AG09309 (cell line): ENCODE measurements at regions not wholly inside any gene's neighbourhood (a gene's known extent, or its start where the extent isn't known, plus 50 kb on each side); places are given as distances from the start of the nearest gene placed in this dataset.

Experiments
- DNase-seq: peaks from one replicate; pipeline ENCODE4 v3.0.0-alpha.2; 2010; ENCODE audit warnings: low read depth
- H3K4me3 ChIP-seq: 2 replicates; pipeline ENCODE4 v1.5.1; 2011; ENCODE audit warnings: mild to moderate bottlenecking, low read depth, low read length, moderate library complexity; ENCODE audit not compliant: control insufficient read depth
- TF ChIP-seq, protein P1 (sequence below): IDR thresholded peaks from 2 replicates; pipeline ENCODE4 v1.5.1; 2011; ENCODE audit warnings: mild to moderate bottlenecking, low read depth, low read length, inconsistent platforms; ENCODE audit not compliant: insufficient read depth, control insufficient read depth; ENCODE audit errors: missing control alignments

DNA sequence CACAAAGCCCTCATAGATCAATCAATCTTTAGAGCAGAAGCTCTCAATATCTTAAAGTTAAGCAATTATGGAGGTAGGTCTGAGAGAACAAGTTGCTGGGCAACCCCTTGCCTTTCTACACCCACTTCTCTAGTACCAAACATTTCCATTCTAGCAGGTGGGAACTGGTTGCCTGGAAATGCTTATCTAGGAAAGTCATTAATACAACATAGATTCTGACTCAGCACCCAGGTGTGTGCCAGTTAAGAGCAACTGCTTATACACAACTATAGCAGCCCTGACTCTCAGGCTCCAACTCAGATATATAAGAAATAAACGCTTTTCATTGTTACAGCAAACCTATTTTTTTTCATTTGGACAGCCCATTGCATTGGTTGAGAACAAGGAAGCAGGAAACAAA lies 237.7 kb downstream of the IRS1 start:
- no peak for DNase-seq
- no peak overlapping the region for H3K4me3 ChIP-seq
- TF ChIP-seq, protein P1, sequence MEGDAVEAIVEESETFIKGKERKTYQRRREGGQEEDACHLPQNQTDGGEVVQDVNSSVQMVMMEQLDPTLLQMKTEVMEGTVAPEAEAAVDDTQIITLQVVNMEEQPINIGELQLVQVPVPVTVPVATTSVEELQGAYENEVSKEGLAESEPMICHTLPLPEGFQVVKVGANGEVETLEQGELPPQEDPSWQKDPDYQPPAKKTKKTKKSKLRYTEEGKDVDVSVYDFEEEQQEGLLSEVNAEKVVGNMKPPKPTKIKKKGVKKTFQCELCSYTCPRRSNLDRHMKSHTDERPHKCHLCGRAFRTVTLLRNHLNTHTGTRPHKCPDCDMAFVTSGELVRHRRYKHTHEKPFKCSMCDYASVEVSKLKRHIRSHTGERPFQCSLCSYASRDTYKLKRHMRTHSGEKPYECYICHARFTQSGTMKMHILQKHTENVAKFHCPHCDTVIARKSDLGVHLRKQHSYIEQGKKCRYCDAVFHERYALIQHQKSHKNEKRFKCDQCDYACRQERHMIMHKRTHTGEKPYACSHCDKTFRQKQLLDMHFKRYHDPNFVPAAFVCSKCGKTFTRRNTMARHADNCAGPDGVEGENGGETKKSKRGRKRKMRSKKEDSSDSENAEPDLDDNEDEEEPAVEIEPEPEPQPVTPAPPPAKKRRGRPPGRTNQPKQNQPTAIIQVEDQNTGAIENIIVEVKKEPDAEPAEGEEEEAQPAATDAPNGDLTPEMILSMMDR: no peak

DNA sequence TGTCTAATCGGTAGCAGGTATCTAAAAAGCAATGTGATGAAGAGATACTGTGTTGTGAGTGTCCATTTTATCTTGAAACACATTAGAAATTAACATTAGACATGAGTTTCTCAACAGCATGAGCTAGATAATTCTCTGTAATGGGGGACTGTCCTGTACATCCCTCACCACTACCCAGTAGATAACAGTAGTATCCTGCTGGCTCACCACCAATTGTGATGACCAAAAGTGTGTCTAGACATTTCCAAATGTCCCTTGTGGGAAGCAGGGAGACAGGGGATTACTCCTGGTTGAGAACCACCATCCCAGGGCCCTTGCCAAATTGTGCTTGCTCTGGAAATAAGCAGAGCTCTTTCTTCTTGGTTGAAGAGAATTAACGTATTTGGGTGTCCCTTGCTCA lies 239.3 kb downstream of the IRS1 start:
- no peak overlapping the region for H3K4me3 ChIP-seq
- no peak for DNase-seq
- TF ChIP-seq, protein P1: no peak

DNA sequence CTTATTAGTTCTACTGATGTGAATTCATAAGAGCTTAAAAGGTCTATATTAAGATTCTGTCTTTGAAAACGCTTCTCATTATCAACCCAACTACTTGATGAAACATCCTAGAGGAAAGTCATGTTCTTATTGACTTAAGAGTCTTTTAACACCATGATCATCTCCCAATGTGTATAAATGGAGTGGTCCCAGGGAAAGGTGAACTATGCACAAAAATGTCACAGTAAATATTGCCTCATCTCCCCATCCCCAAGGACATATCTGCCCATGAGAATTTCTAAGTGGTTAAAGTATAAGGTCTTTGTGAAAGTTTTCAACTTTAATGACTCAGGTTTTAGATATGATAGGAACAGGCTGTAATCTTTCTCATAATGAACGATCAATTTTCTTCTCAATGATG lies 240.1 kb downstream of the IRS1 start:
- TF ChIP-seq, protein P1: no peak
- no peak overlapping the region for H3K4me3 ChIP-seq
- DNase-seq: no peak

DNA sequence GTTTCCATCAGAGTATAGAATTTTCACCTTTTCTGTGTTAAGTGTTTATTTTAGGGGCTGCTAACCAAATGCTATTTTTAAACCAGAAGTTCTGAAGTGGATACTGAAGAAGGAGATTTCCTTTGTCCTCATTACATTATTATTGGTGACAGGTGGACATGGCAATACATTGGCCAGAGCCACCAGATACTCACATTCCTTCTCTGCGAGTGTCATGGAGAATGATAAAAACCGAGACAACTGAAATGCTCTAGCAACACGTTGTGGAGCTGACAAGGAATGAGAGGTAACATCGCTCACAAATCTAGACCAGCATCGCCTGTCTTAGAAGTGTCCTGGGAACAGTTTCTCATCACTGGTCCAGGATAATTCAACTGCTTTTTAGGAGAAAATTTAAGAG lies 241.2 kb downstream of the IRS1 start:
- H3K4me3 ChIP-seq: no peak overlapping the region
- TF ChIP-seq, protein P1: no peak
- DNase-seq: no peak

DNA sequence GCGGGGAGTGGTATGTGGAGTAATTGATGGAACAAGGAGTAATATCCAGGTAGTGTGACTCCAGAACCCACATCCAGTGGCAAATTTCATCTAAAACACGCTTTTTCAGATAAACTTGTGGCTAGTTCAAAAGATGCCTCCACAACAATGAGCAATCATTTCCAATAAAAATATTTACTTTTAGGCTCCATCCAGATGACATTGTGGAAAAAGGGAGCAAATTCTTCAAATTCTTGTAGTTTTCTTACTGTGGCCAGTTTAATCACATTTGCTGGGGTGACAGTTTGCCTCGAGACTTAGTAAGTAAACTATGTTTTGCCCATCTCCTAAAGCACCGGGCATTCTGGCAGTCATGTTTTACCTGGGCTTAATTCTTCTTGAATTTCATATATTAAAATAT lies 243.6 kb downstream of the IRS1 start:
- no peak for DNase-seq
- TF ChIP-seq, protein P1: no peak

DNA sequence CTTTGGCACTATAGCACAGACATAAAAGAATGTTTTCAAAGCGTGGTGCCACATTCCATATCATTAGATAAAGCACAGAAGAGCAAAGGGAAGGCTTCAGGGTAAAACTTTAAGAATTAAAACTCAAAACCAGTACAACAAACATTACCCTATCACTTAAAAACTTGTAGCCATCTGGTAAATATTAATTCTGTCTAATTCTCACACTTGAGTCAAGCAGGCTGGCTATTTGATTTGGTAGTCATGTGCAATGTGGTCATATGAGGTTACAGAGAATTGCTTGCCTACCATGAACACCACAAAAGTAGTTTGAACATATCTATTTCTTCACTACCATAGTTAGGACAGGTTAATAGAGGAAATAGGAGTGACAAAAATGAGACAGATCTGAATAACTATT lies 244.9 kb downstream of the IRS1 start:
- TF ChIP-seq, protein P1: no peak
- H3K4me3 ChIP-seq: no peak overlapping the region
- no peak for DNase-seq

More for the DNA sequence above, 243.6 kb downstream of the IRS1 start:
- H3K4me3 ChIP-seq: no peak overlapping the region

DNA sequence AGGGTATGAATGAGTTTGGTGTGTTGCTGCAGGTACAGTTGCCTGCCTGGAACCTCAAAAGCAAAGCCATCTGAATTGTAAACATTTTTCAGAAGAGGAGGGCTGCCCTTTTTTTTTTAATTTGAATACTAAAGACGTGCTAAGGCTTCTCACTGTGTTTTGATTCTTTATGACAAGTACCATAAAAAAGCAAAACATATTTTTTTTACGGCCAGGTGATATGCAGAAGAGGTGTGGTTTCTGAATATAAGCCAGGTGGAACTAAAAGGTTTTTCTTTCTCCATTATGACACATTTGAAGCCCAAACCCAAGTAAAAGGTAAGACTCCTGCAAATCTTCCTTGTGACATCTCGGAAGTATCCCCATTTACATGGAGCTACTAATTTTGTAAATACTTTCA lies 246.3 kb downstream of the IRS1 start:
- DNase-seq: no peak
- TF ChIP-seq, protein P1: no peak
- H3K4me3 ChIP-seq: no peak overlapping the region
